OCI-LY3 (cell line): ENCODE measurements at regions not wholly inside any gene's neighbourhood (a gene's known extent, or its start where the extent isn't known, plus 50 kb on each side); places are given as distances from the start of the nearest gene placed in this dataset.

Experiments used
- CTCF ChIP-seq: fragments of 200-600, 300-600 bp; sonication (generic); IDR thresholded peaks from 2 replicates; pipeline ENCODE4 v1.5.1; 2014; ENCODE audit warnings: antibody characterized with exemption, low read length, low read depth
- EZH2phosphoT487 ChIP-seq: fragments of 200-600 bp; shearing (Covaris generic); IDR thresholded peaks from 2 replicates; pipeline ENCODE4 v1.6.1; 2018; ENCODE audit warnings: antibody characterized with exemption, mixed run types, low read depth

DNA sequence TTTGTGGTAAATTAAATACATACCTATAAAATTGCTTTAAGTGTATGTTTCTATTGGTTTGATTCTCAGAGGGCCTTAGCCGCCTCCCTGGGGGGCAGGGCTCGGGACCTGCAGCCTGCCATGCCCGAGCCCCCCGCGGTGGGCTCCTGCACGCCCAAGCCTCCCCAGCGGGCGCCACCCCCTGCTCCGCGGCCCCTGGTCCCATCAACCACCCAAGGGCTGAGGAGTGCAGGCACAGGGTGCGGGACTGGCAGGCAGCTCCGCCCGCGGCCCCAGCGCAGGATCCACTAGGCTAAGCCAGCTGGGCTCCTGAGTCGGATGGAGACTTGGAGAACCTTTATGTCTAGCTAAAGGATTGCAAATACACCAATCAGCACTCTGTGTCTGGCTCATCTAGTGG, 108.3 kb upstream of the INPP4B start:
- TF ChIP-seq CTCF (no peak), EZH2phosphoT487 (no peak)
